GM19351 (cell line): ENCODE measurements at regions not wholly inside any gene's neighbourhood (a gene's known extent, or its start where the extent isn't known, plus 50 kb on each side); places are given as distances from the start of the nearest gene placed in this dataset.

Source experiments
- ATAC-seq: cut with Tn5 transposase; IDR thresholded peaks from one replicate; pipeline ENCODE4 v1.9.1; 2021; ENCODE audit warnings: mild to moderate bottlenecking, moderate library complexity; ENCODE audit not compliant: unreplicated experiment

- ATAC-seq = no peak
Measured at GRCh38 chr5:36355516-36355915, 53.8 kb upstream of the RANBP3L start.

GRCh38 chr5:36356915-36357314 is 55.2 kb upstream of the RANBP3L start:
- ATAC-seq = no peak

GRCh38 chr5:36357391-36357975 is 55.8 kb upstream of the RANBP3L start:
- no peak for ATAC-seq

- no peak for ATAC-seq
Measured at GRCh38 chr5:36359267-36359666, 57.6 kb upstream of the RANBP3L start.

- ATAC-seq = peak; percentile 53
Measured at GRCh38 chr5:36360307-36360706, 58.6 kb upstream of the RANBP3L start.

GRCh38 chr5:36363101-36363500 is 61.4 kb upstream of the RANBP3L start:
- no peak for ATAC-seq

GRCh38 chr5:36363744-36364143 is 62.0 kb upstream of the RANBP3L start:
- ATAC-seq = no peak

- ATAC-seq = no peak
Measured at GRCh38 chr5:36364473-36364872, 62.8 kb upstream of the RANBP3L start.

GRCh38 chr5:36365896-36366295 is 64.2 kb upstream of the RANBP3L start:
- no peak for ATAC-seq

GRCh38 chr5:36366883-36367282 is 65.2 kb upstream of the RANBP3L start:
- ATAC-seq = no peak

GRCh38 chr5:36367524-36367923 is 65.8 kb upstream of the RANBP3L start:
- ATAC-seq = no peak

GRCh38 chr5:36369219-36369690 is 67.6 kb upstream of the RANBP3L start:
- no peak for ATAC-seq

- no peak for ATAC-seq
Measured at GRCh38 chr5:36370073-36370472, 68.4 kb upstream of the RANBP3L start.

- no peak for ATAC-seq
Measured at GRCh38 chr5:36371366-36371765, 69.7 kb upstream of the RANBP3L start.

GRCh38 chr5:36373527-36374086 is 71.9 kb upstream of the RANBP3L start:
- ATAC-seq = no peak

- no peak for ATAC-seq
Measured at GRCh38 chr5:36374266-36374862, 72.7 kb upstream of the RANBP3L start.

GRCh38 chr5:36377192-36377591 is 75.5 kb upstream of the RANBP3L start:
- no peak for ATAC-seq

- ATAC-seq = no peak
Measured at GRCh38 chr5:36378551-36378950, 76.8 kb upstream of the RANBP3L start.

- no peak for ATAC-seq
Measured at GRCh38 chr5:36382890-36383289, 81.2 kb upstream of the RANBP3L start.

- ATAC-seq = no peak
Measured at GRCh38 chr5:36383942-36384341, 82.2 kb upstream of the RANBP3L start.

GRCh38 chr5:36384845-36385244 is 83.1 kb upstream of the RANBP3L start:
- ATAC-seq = no peak

- ATAC-seq = no peak
Measured at GRCh38 chr5:36385495-36385894, 83.8 kb upstream of the RANBP3L start.

GRCh38 chr5:36388288-36388687 is 86.6 kb upstream of the RANBP3L start:
- no peak for ATAC-seq
